Liver (tissue), 8 donors: ENCODE measurements at regions not wholly inside any gene's neighbourhood (a gene's known extent, or its start where the extent isn't known, plus 50 kb on each side); places are given as distances from the start of the nearest gene placed in this dataset.

Experiments used
- DNase-seq: peaks from one replicate; pipeline ENCODE4 v3.0.0-alpha.2; 2017; ENCODE audit warnings: low spot score
- H3K27ac ChIP-seq, 2 donors: one replicate each; pipeline ENCODE4 v1.7.0; 2013; ENCODE audit warnings: inconsistent platforms in 2 of 2, low read length in 2 of 2, control low read depth in 1 of 2, low read depth in 1 of 2, mild to moderate bottlenecking in 1 of 2
- H3K27me3 ChIP-seq, 4 donors: one replicate each; pipeline versions ENCODE4 v1.6.1 to v1.7.0; 2013; ENCODE audit warnings: low read length in 3 of 4, inconsistent platforms in 1 of 4, mild to moderate bottlenecking in 1 of 4, moderate library complexity in 1 of 4; ENCODE audit not compliant: control insufficient read depth in 4 of 4, insufficient read depth in 4 of 4
- H3K36me3 ChIP-seq, 4 donors: one replicate each; pipeline versions ENCODE4 v1.6.1 to v1.7.0; 2013; ENCODE audit warnings: low read length in 3 of 4, mild to moderate bottlenecking in 3 of 4, low read depth in 1 of 4, moderate library complexity in 1 of 4; ENCODE audit not compliant: control insufficient read depth in 4 of 4, insufficient read depth in 3 of 4
- H3K4me1 ChIP-seq, 4 donors: one replicate each; pipeline versions ENCODE4 v1.6.1 to v1.7.0; 2013; ENCODE audit warnings: low read length in 3 of 4, mild to moderate bottlenecking in 3 of 4, moderate library complexity in 1 of 4; ENCODE audit not compliant: control insufficient read depth in 4 of 4, insufficient read depth in 4 of 4
- H3K4me3 ChIP-seq, 3 donors: one replicate each; pipeline versions ENCODE4 v1.6.1 to v1.7.0; 2013; ENCODE audit warnings: low read length in 3 of 3, control low read depth in 1 of 3, low read depth in 1 of 3, mild to moderate bottlenecking in 1 of 3
- H3K9ac ChIP-seq, 2 donors: one replicate each; pipeline ENCODE4 v1.7.0; 2013; ENCODE audit warnings: low read length in 2 of 2, mild to moderate bottlenecking in 2 of 2, moderate library complexity in 2 of 2, control low read depth in 1 of 2, low read depth in 1 of 2
- H3K9me3 ChIP-seq, 4 donors: one replicate each; pipeline versions ENCODE4 v1.6.1 to v1.7.0; 2013; ENCODE audit warnings: low read length in 3 of 4; ENCODE audit not compliant: control insufficient read depth in 4 of 4
- EGR1 ChIP-seq, 2 donors: IDR thresholded peaks; 2 replicates each; pipeline ENCODE4 v1.6.1; 2016 to 2018; ENCODE audit warnings: antibody characterized with exemption in 2 of 2, low read depth in 2 of 2
- FOXA2 ChIP-seq: IDR thresholded peaks from 2 replicates; pipeline ENCODE4 v1.6.1; 2016; ENCODE audit warnings: antibody characterized with exemption
- HNF4A ChIP-seq, 2 donors: conservative IDR thresholded peaks; 2 replicates each; pipeline ENCODE4 v1.6.1; 2016; ENCODE audit warnings: antibody characterized with exemption in 2 of 2, mild to moderate bottlenecking in 2 of 2
- HNF4G ChIP-seq: IDR thresholded peaks from 2 replicates; pipeline ENCODE4 v1.6.1; 2016; ENCODE audit warnings: antibody characterized with exemption
- JUND ChIP-seq, 2 donors: IDR thresholded peaks; 2 replicates each; pipeline ENCODE4 v1.6.1; 2016; ENCODE audit warnings: antibody characterized with exemption in 2 of 2
- NR2F2 ChIP-seq: IDR thresholded peaks from 2 replicates; pipeline ENCODE4 v1.6.1; 2016; ENCODE audit warnings: antibody characterized with exemption
- RAD21 ChIP-seq, 2 donors: IDR thresholded peaks; 2 replicates each; pipeline ENCODE4 v1.6.1; 2016; ENCODE audit warnings: antibody characterized with exemption in 2 of 2, mild to moderate bottlenecking in 2 of 2
- RXRA ChIP-seq, 2 donors: IDR thresholded peaks; 2 replicates each; pipeline ENCODE4 v1.6.1; 2017 to 2018; ENCODE audit warnings: antibody characterized with exemption in 2 of 2, mild to moderate bottlenecking in 1 of 2
- TAF1 ChIP-seq: conservative IDR thresholded peaks from 2 replicates; pipeline ENCODE4 v1.6.1; 2016; ENCODE audit warnings: antibody characterized with exemption, mild to moderate bottlenecking
- YY1 ChIP-seq: IDR thresholded peaks from 2 replicates; pipeline ENCODE4 v1.6.1; 2016; ENCODE audit warnings: antibody characterized with exemption, mild to moderate bottlenecking
- WGBS: extraction: QIAGEN DNeasy Blood & Tissue Kit; methylation state at CpG from one replicate; pipeline ENCODE4 v1.1.7; 2013; 5-methylcytosine and 5-hydroxymethylcytosine counted together
- TF ChIP-seq, protein P1 (sequence below): IDR thresholded peaks from 2 replicates; pipeline ENCODE4 v1.6.1; 2016; ENCODE audit warnings: antibody characterized with exemption
- TF ChIP-seq, protein P2 (sequence below): IDR thresholded peaks from 2 replicates; pipeline ENCODE4 v1.6.1; 2016; ENCODE audit warnings: antibody characterized with exemption
- TF ChIP-seq, protein P3 (sequence below): fragments of 150-350 bp; IDR thresholded peaks from 2 replicates; pipeline ENCODE4 v1.5.1; 2017; ENCODE audit warnings: improper control_type of control experiment, low read depth, low read length; ENCODE audit not compliant: missing input control
- TF ChIP-seq, protein P4 (sequence below): IDR thresholded peaks from 2 replicates; pipeline ENCODE4 v1.6.1; 2016; ENCODE audit warnings: antibody characterized with exemption, mild to moderate bottlenecking
- TF ChIP-seq, protein P5 (sequence below): IDR thresholded peaks from 2 replicates; pipeline ENCODE4 v1.6.1; 2016; ENCODE audit warnings: antibody characterized with exemption
- donor health status: healthy.
- donor health status: healthy.
- donor health status: healthy.
- donor health status: healthy.
- donor health status: healthy.

DNA sequence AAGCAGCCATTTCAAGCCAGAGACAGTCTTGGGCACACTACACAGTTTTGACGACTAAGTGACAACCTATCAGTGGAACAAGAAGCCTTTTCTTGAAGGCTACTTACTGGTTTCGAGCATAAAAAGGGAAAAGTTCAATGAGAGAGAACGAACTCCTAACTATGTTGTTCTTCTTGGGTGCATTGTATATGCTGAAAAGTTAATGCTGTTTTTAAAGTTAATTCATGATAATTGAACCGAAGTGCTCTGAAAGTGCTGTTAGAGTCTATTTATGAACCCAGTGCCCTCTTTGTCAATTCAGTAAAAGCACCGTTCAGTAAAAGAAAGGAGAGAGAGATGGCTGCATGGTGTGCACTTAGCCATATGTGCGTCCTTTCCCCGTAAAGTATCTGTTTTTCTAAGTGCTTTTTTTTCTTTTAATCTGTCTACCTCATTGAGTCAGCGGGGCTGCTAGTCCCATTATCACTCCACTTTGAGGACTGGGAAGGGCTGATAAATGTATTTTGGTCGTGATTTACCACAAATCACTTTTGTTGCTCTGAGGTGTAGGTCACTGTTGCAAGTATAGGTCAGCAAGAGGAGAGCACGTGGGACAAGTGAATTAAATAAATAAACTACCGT, 380.7 kb upstream of the GOLIM4 start:
- Histone ChIP-seq H3K4me1 (no peaks in the 10 kb centered on the region), H3K36me3 (no peaks in the 10 kb centered on the region), H3K9me3 (no peaks in the 10 kb centered on the region), H3K27me3 (no peaks in the 10 kb centered on the region), H3K4me3 (no peak overlapping the region), H3K9ac (no peak overlapping the region), H3K27ac (no peak overlapping the region)
- TF ChIP-seq YY1 (no peak), RAD21 (IDR thresholded peaks at IDR 0.05) (no peak), TAF1 (no peak), HNF4A (conservative IDR thresholded peaks at IDR 0.05) (no peak), JUND (IDR thresholded peaks at IDR 0.05) (no peak), EGR1 (IDR thresholded peaks at IDR 0.05; ENCODE audit: low read depth in 2 of 2) (no peak), RXRA (IDR thresholded peaks at IDR 0.05) (no peak)
- TF ChIP-seq, protein P1, sequence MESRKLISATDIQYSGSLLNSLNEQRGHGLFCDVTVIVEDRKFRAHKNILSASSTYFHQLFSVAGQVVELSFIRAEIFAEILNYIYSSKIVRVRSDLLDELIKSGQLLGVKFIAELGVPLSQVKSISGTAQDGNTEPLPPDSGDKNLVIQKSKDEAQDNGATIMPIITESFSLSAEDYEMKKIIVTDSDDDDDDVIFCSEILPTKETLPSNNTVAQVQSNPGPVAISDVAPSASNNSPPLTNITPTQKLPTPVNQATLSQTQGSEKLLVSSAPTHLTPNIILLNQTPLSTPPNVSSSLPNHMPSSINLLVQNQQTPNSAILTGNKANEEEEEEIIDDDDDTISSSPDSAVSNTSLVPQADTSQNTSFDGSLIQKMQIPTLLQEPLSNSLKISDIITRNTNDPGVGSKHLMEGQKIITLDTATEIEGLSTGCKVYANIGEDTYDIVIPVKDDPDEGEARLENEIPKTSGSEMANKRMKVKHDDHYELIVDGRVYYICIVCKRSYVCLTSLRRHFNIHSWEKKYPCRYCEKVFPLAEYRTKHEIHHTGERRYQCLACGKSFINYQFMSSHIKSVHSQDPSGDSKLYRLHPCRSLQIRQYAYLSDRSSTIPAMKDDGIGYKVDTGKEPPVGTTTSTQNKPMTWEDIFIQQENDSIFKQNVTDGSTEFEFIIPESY, result no peak
- TF ChIP-seq, protein P2, sequence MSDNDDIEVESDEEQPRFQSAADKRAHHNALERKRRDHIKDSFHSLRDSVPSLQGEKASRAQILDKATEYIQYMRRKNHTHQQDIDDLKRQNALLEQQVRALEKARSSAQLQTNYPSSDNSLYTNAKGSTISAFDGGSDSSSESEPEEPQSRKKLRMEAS, result no peak
- TF ChIP-seq, protein P3, sequence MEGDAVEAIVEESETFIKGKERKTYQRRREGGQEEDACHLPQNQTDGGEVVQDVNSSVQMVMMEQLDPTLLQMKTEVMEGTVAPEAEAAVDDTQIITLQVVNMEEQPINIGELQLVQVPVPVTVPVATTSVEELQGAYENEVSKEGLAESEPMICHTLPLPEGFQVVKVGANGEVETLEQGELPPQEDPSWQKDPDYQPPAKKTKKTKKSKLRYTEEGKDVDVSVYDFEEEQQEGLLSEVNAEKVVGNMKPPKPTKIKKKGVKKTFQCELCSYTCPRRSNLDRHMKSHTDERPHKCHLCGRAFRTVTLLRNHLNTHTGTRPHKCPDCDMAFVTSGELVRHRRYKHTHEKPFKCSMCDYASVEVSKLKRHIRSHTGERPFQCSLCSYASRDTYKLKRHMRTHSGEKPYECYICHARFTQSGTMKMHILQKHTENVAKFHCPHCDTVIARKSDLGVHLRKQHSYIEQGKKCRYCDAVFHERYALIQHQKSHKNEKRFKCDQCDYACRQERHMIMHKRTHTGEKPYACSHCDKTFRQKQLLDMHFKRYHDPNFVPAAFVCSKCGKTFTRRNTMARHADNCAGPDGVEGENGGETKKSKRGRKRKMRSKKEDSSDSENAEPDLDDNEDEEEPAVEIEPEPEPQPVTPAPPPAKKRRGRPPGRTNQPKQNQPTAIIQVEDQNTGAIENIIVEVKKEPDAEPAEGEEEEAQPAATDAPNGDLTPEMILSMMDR, result no peak
- TF ChIP-seq, protein P4, sequence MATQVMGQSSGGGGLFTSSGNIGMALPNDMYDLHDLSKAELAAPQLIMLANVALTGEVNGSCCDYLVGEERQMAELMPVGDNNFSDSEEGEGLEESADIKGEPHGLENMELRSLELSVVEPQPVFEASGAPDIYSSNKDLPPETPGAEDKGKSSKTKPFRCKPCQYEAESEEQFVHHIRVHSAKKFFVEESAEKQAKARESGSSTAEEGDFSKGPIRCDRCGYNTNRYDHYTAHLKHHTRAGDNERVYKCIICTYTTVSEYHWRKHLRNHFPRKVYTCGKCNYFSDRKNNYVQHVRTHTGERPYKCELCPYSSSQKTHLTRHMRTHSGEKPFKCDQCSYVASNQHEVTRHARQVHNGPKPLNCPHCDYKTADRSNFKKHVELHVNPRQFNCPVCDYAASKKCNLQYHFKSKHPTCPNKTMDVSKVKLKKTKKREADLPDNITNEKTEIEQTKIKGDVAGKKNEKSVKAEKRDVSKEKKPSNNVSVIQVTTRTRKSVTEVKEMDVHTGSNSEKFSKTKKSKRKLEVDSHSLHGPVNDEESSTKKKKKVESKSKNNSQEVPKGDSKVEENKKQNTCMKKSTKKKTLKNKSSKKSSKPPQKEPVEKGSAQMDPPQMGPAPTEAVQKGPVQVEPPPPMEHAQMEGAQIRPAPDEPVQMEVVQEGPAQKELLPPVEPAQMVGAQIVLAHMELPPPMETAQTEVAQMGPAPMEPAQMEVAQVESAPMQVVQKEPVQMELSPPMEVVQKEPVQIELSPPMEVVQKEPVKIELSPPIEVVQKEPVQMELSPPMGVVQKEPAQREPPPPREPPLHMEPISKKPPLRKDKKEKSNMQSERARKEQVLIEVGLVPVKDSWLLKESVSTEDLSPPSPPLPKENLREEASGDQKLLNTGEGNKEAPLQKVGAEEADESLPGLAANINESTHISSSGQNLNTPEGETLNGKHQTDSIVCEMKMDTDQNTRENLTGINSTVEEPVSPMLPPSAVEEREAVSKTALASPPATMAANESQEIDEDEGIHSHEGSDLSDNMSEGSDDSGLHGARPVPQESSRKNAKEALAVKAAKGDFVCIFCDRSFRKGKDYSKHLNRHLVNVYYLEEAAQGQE, result no peak
- TF ChIP-seq, protein P5, sequence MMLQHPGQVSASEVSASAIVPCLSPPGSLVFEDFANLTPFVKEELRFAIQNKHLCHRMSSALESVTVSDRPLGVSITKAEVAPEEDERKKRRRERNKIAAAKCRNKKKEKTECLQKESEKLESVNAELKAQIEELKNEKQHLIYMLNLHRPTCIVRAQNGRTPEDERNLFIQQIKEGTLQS, result no peak
- 78% methylated on average over 11 of the region's 11 CpGs for whole genome bisulfite sequencing
- DNase-seq, result no peak

DNA sequence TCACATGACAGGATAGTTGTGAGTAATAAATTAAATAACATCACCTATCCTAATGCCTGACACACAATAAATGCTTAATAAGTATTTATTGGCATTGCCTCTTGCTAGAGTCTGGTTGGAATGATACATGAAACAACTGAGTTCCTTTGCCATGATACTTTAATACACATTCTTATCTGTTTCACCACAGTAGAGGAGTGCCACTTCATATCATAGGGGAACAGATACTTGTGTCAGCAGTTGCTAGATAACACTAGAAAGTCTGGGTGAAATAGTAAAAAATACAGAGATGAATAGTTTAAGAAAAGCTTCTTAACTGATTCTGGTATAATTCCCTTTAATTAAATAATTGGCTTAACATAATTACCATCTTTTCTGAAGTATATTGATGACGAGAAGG, 380.0 kb upstream of the GOLIM4 start:
- DNase-seq, result no peak
- Histone ChIP-seq H3K4me3 (no peak overlapping the region), H3K9ac (no peak overlapping the region), H3K27ac (no peak overlapping the region), H3K4me1 (no peaks in the 10 kb centered on the region), H3K9me3 (no peaks in the 10 kb centered on the region), H3K27me3 (no peaks in the 10 kb centered on the region), H3K36me3 (no peaks in the 10 kb centered on the region)
- 83% methylated on average over 1 of the region's 1 CpG for WGBS
- TF ChIP-seq EGR1 (IDR thresholded peaks at IDR 0.05; ENCODE audit: low read depth in 2 of 2), result no peak
- TF ChIP-seq HNF4G, result no peak
- no peak for TF ChIP-seq YY1
- TF ChIP-seq, protein P3, result no peak
- TF ChIP-seq, protein P1, result no peak
- TF ChIP-seq, protein P5, result no peak
- no peak for TF ChIP-seq FOXA2
- no peak for TF ChIP-seq JUND (IDR thresholded peaks at IDR 0.05)
- no peak for TF ChIP-seq NR2F2
- TF ChIP-seq HNF4A (conservative IDR thresholded peaks at IDR 0.05), result no peak
